ENCODE measurements at regions not wholly inside any gene's neighbourhood (a gene's known extent, or its start where the extent isn't known, plus 50 kb on each side); places are given as distances from the start of the nearest gene placed in this dataset.
"Not testable (repeated sequence)": the region's sequence is repeated elsewhere in the genome, so short reads cannot be mapped to it uniquely, and the experiment has no call there.

GRCh38 chr1:163583661-163584181, 262.0 kb downstream of the NUF2 start:
- no peak for DNase-seq

- no peak for DNase-seq
Observed at GRCh38 chr1:163585796-163586195, 264.0 kb downstream of the NUF2 start.

- no peak for DNase-seq
Observed at GRCh38 chr1:163588796-163589195, 267.0 kb downstream of the NUF2 start.

GRCh38 chr1:163589735-163590134, 268.0 kb downstream of the NUF2 start:
- no peak for DNase-seq

GRCh38 chr1:163591131-163591530, 269.4 kb downstream of the NUF2 start:
- not testable (repeated sequence) for DNase-seq

GRCh38 chr1:163592623-163593022, 270.9 kb downstream of the NUF2 start:
- DNase-seq = not testable (repeated sequence)

GRCh38 chr1:163596106-163596505, 274.4 kb downstream of the NUF2 start:
- not testable (repeated sequence) for DNase-seq

- DNase-seq = no peak
Observed at GRCh38 chr1:163596541-163597258, 274.9 kb downstream of the NUF2 start.

- DNase-seq = no peak
Observed at GRCh38 chr1:163604321-163604720, 282.6 kb downstream of the NUF2 start.

GRCh38 chr1:163604896-163605295, 283.1 kb downstream of the NUF2 start:
- no peak for DNase-seq

- no peak for DNase-seq
Observed at GRCh38 chr1:163608979-163609378, 287.2 kb downstream of the NUF2 start.

GRCh38 chr1:163609858-163610257, 288.1 kb downstream of the NUF2 start:
- DNase-seq = no peak

GRCh38 chr1:163610486-163610885, 288.7 kb downstream of the NUF2 start:
- no peak for DNase-seq

- DNase-seq = no peak
Observed at GRCh38 chr1:163614361-163614760, 292.6 kb downstream of the NUF2 start.

GRCh38 chr1:163628034-163628773, 306.4 kb downstream of the NUF2 start:
- no peak for DNase-seq

GRCh38 chr1:163632269-163632668, 310.5 kb downstream of the NUF2 start:
- no peak for DNase-seq

GRCh38 chr1:163633366-163633765, 311.6 kb downstream of the NUF2 start:
- no peak for DNase-seq

- DNase-seq = not testable (repeated sequence)
Observed at GRCh38 chr1:163645676-163646075, 323.9 kb downstream of the NUF2 start.

- DNase-seq = no peak
Observed at GRCh38 chr1:163650624-163651023, 328.9 kb downstream of the NUF2 start.

- DNase-seq = no peak
Observed at GRCh38 chr1:163652441-163652840, 330.7 kb downstream of the NUF2 start.

- DNase-seq = no peak
Observed at GRCh38 chr1:163655565-163655964, 333.8 kb downstream of the NUF2 start.

GRCh38 chr1:163656095-163656759, 334.5 kb downstream of the NUF2 start:
- DNase-seq = no peak

GRCh38 chr1:163657719-163658118, 336.0 kb downstream of the NUF2 start:
- DNase-seq = no peak

GRCh38 chr1:163661391-163661790, 339.6 kb downstream of the NUF2 start:
- no peak for DNase-seq
